K562 (cell line): ENCODE measurements at regions not wholly inside any gene's neighbourhood (a gene's known extent, or its start where the extent isn't known, plus 50 kb on each side); places are given as distances from the start of the nearest gene placed in this dataset.

ENCODE experiments used
- ATAC-seq: fragments of 200-7000 bp; cut with Tn5 transposase; 3 replicates; pipeline ENCODE4 v1.9.1; 2020; ENCODE audit warnings: moderate library complexity
- BruUV-seq: library from RNA; stranded (reverse); fragments of 400-500 nt; replicated peaks from 2 replicates; lab custom pipeline; 2021; lab: Mats Ljungman, UMichigan
- CTCF ChIA-PET: fragments of 300-600 bp; formaldehyde crosslinking; extraction: SDS; loops from one replicate; lab custom pipeline; 2021; ENCODE audit warnings: low intra/inter-chr PET ratio; lab: Yijun Ruan, JAX
- POLR2A ChIA-PET: fragments of 300-600, 350-650 bp; sonication (Branson Sonifier 250); formaldehyde crosslinking; extraction: SDS; loops from one replicate; lab custom pipeline; 2021; ENCODE audit warnings: antibody characterized with exemption, inconsistent platforms; lab: Yijun Ruan, JAX
- DNase-seq, 4 experiments: peaks; one replicate each; pipeline versions ENCODE4 v3.0.0 to v3.0.0-alpha.2; 2011 to 2018; ENCODE audit warnings: low spot score in 3 of 4, mixed read lengths in 3 of 4; ENCODE audit errors: extremely low read depth in 1 of 4
- FAIRE-seq: peaks from 2 replicates; lab custom pipeline; 2011; peaks lifted over from hg19 to GRCh38; lab: Jason Lieb, UNC
- H2AFZ ChIP-seq: 2 replicates; pipeline ENCODE4 v1.6.0; 2011; ENCODE audit warnings: low read depth, low read length, control low read depth, inconsistent platforms
- H3K27ac ChIP-seq: fragments of 200-600 bp; 3 replicates; pipeline ENCODE4 v1.8.0; 2011; ENCODE audit warnings: low read depth, mild to moderate bottlenecking, control low read depth, inconsistent platforms, low read length, moderate library complexity, mixed read lengths; ENCODE audit errors: extremely low read depth
- H3K27me3 ChIP-seq, 2 experiments: fragments of 300-600 bp in 1 of 2; 2 replicates in 1 of 2; 3 replicates in 1 of 2; pipeline versions ENCODE4 v1.6.0 to v1.8.0; 2011; ENCODE audit warnings: inconsistent platforms in 2 of 2, low read length in 2 of 2, mild to moderate bottlenecking in 1 of 2, mixed read lengths in 1 of 2, moderate library complexity in 1 of 2; ENCODE audit not compliant: control insufficient read depth in 2 of 2, insufficient read depth in 2 of 2
- H3K36me3 ChIP-seq: fragments of 300-600 bp; 3 replicates; pipeline ENCODE4 v1.8.0; 2011; ENCODE audit warnings: mild to moderate bottlenecking, low read length, inconsistent platforms; ENCODE audit not compliant: control insufficient read depth, insufficient read depth
- H3K4me1 ChIP-seq, 2 experiments: fragments of 200-600 bp in 1 of 2; replicated peaks in 1 of 2; 2 replicates in 1 of 2; 3 replicates in 1 of 2; pipeline versions ENCODE4 v1.5.1 to v1.8.0; 2011; ENCODE audit warnings: inconsistent platforms in 2 of 2, low read length in 2 of 2, mild to moderate bottlenecking in 1 of 2, mixed read lengths in 1 of 2, moderate library complexity in 1 of 2; ENCODE audit not compliant: control insufficient read depth in 2 of 2, insufficient read depth in 2 of 2
- H3K4me2 ChIP-seq: 2 replicates; pipeline ENCODE4 v1.6.1; 2011; ENCODE audit warnings: low read length, control low read depth, inconsistent platforms, mixed read lengths; ENCODE audit not compliant: insufficient read depth
- H3K4me3 ChIP-seq: fragments of 200-600 bp; sonication (generic), shearing (Covaris generic); 2 replicates; pipeline ENCODE4 v1.5.1; 2016; ENCODE audit warnings: control low read depth, inconsistent platforms
- H3K79me2 ChIP-seq: fragments of 200-600 bp; 3 replicates; pipeline ENCODE4 v1.8.0; 2011; ENCODE audit warnings: low read length, inconsistent platforms; ENCODE audit not compliant: control insufficient read depth, insufficient read depth
- H3K9ac ChIP-seq, 2 experiments: 2 replicates each; pipeline versions ENCODE4 v1.6.0 to v1.6.1; 2011; ENCODE audit warnings: low read depth in 2 of 2, low read length in 2 of 2, control low read depth in 1 of 2, inconsistent platforms in 1 of 2, mild to moderate bottlenecking in 1 of 2, mixed read lengths in 1 of 2; ENCODE audit not compliant: insufficient read depth in 1 of 2
- H3K9me1 ChIP-seq: one replicate; pipeline ENCODE4 v1.6.0; 2011; ENCODE audit warnings: inconsistent platforms, mild to moderate bottlenecking, low read length, moderate library complexity; ENCODE audit not compliant: control insufficient read depth, insufficient read depth
- H3K9me3 ChIP-seq: replicated peaks from 2 replicates; pipeline ENCODE4 v1.5.1; 2011; ENCODE audit warnings: low read depth, low read length, inconsistent platforms; ENCODE audit not compliant: control insufficient read depth, insufficient read depth
- H4K20me1 ChIP-seq: replicated peaks from 2 replicates; pipeline ENCODE4 v1.6.1; 2011; ENCODE audit warnings: low read length, inconsistent platforms, mixed read lengths; ENCODE audit not compliant: control insufficient read depth, insufficient read depth
- E2F4 ChIP-seq: sonication (generic); formaldehyde crosslinking; IDR thresholded peaks from 2 replicates; pipeline ENCODE4 v1.8.0; 2022; ENCODE audit warnings: mild to moderate bottlenecking, low read depth, missing genetic modification reagents
- ZNF124 ChIP-seq: sonication (generic); formaldehyde crosslinking; IDR thresholded peaks from 2 replicates; pipeline ENCODE4 v1.8.1; 2022; ENCODE audit warnings: missing genetic modification reagents
- ZNF398 ChIP-seq: fragments of 250-450 bp; sonication (Bioruptor Pico); IDR thresholded peaks from 2 replicates; pipeline ENCODE4 v1.8.0; 2021; ENCODE audit warnings: moderate library complexity, mild to moderate bottlenecking, inconsistent platforms
- WGBS: fragments of 100-300 bp; shearing (Covaris generic); methylation state at CpG from one replicate; pipeline ENCODE4 v1.1.6; 2016; ENCODE audit warnings: low coverage, mixed read lengths; ENCODE audit not compliant: insufficient coverage; ENCODE audit errors: missing lambda C conversion rate; 5-methylcytosine and 5-hydroxymethylcytosine counted together
- in situ Hi-C: fragments of 300-500 bp; cut with MboI; formaldehyde crosslinking; loops from 4 replicates; pipeline ENCODE4 v1.15.0; 2018; ENCODE audit warnings: inconsistent platforms, mixed read lengths
- intact Hi-C: fragments of 100-400 bp; cut with micrococcal nuclease; formaldehyde crosslinking; loops from 2 replicates; pipeline ENCODE4 v1.14.2; 2022

GRCh38 chr6:147888374-147888773, 379.9 kb downstream of the SAMD5 start:
- ChIA-PET CTCF (no interaction called here), POLR2A (interaction anchor here (0.6 to 1.2 kb wide), 2 partner anchors 12 to 35 kb away, joined by 3 to 5 read pairs; no protein-coding TSS in a partner anchor)
- DNase-seq, result no peak
- Histone ChIP-seq H3K4me1 (no peaks in the 10 kb centered on the region), H3K4me2 (no peak overlapping the region), H3K9me3 (no peaks in the 10 kb centered on the region), H3K27me3 (no peaks in the 10 kb centered on the region), H3K79me2 (no peaks in the 10 kb centered on the region), H4K20me1 (no peaks in the 10 kb centered on the region; the same call in 1 of the 2 replicates), H3K9ac (no peak overlapping the region), H2AFZ (no peak overlapping the region), H3K4me3 (no peak overlapping the region), H3K36me3 (no peaks in the 10 kb centered on the region), H3K9me1 (no peaks in the 10 kb centered on the region), H3K27ac (no peak overlapping the region)
- no peak for ATAC-seq
- in situ Hi-C loops (no loop called here), intact Hi-C loops (no loop called here)
- no peak for FAIRE-seq
- no TSS peak for BruUV-seq
- 17% methylated on average over 2 of the region's 2 CpGs for WGBS
- TF ChIP-seq E2F4 (CRISPR knock-in tag), result no peak
- TF ChIP-seq ZNF398 (CRISPR knock-in tag), result no peak
- no peak for TF ChIP-seq ZNF124 (CRISPR knock-in tag)
